Erythroblast (primary cell): ENCODE measurements at regions not wholly inside any gene's neighbourhood (a gene's known extent, or its start where the extent isn't known, plus 50 kb on each side); places are given as distances from the start of the nearest gene placed in this dataset.

Source experiments
- GATA1 ChIP-seq: IDR thresholded peaks from 2 replicates; pipeline ENCODE4 v1.6.1; 2011; ENCODE audit warnings: low read depth, mild to moderate bottlenecking, control low read depth, low read length, moderate library complexity
- POLR2A ChIP-seq: IDR thresholded peaks from 2 replicates; pipeline ENCODE4 v1.6.1; 2011; ENCODE audit warnings: mild to moderate bottlenecking, low read length

GRCh38 chr7:136728945-136729344, 139.5 kb upstream of the CHRM2 start:
- TF ChIP-seq POLR2A (no peak), GATA1 (no peak)
